ENCODE measurements at regions not wholly inside any gene's neighbourhood (a gene's known extent, or its start where the extent isn't known, plus 50 kb on each side); places are given as distances from the start of the nearest gene placed in this dataset.
"Not testable (repeated sequence)": the region's sequence is repeated elsewhere in the genome, so short reads cannot be mapped to it uniquely, and the experiment has no call there.

GRCh38 chr13:44054525-44054924 lies 174.8 kb downstream of the LACC1 start:
- Histone ChIP-seq H3K9me3 (no peaks in the 10 kb centered on the region), H3K27ac (no peak overlapping the region), H3K27me3 (no peaks in the 10 kb centered on the region), H3K4me3 (no peak overlapping the region), H3K4me1 (peaks cover 0 to 34% (median 2%) of the 10 kb centered on the region in 4 donors), H3K36me3 (no peaks in the 10 kb centered on the region)
- 81 to 90% methylated on average over 1 of the region's 1 CpG for WGBS, 2 donors
- TF ChIP-seq EP300 (IDR thresholded peaks at IDR 0.05) = no peak
- TF ChIP-seq CTCF (IDR thresholded peaks at IDR 0.05) = no peak
- TF ChIP-seq POLR2A (IDR thresholded peaks at IDR 0.05) = no peak
- no peak for DNase-seq (ENCODE audit: low spot score in 2 of 2)

GRCh38 chr13:44055681-44056080 lies 176.0 kb downstream of the LACC1 start:
- not testable (repeated sequence) for H3K27ac ChIP-seq; DNase-seq (ENCODE audit: low spot score in 2 of 2)

GRCh38 chr13:44058067-44058466 lies 178.4 kb downstream of the LACC1 start:
- Histone ChIP-seq H3K27me3 (no peaks in the 10 kb centered on the region), H3K36me3 (no peaks in the 10 kb centered on the region), H3K4me3 (no peak overlapping the region), H3K9me3 (no peaks in the 10 kb centered on the region), H3K27ac (no peak overlapping the region), H3K4me1 (peaks cover 0 to 19% (median 2%) of the 10 kb centered on the region in 4 donors)
- no peak for DNase-seq (ENCODE audit: low spot score in 2 of 2)
- TF ChIP-seq EP300 (IDR thresholded peaks at IDR 0.05) (no peak), POLR2A (IDR thresholded peaks at IDR 0.05) (no peak), CTCF (IDR thresholded peaks at IDR 0.05) (no peak)
- 76 to 82% methylated on average over 4 of the region's 4 CpGs for WGBS, 2 donors

More at GRCh38 chr13:44055681-44056080, 176.0 kb downstream of the LACC1 start:
- H3K4me1 ChIP-seq = peaks cover 0 to 33% (median 2%) of the 10 kb centered on the region in 4 donors
- H3K36me3 ChIP-seq, H3K27me3 ChIP-seq, H3K4me3 ChIP-seq, H3K9me3 ChIP-seq: not testable (repeated sequence)
- WGBS, 2 donors = 48 to 56% methylated on average over 6 of the region's 6 CpGs

GRCh38 chr13:44058624-44059215 lies 179.0 kb downstream of the LACC1 start:
- peaks cover 0 to 12% (median under 1%) of the 10 kb centered on the region in 4 donors for H3K4me1 ChIP-seq
- no peak overlapping the region for H3K4me3 ChIP-seq
- H3K36me3 ChIP-seq = no peaks in the 10 kb centered on the region
- H3K9me3 ChIP-seq = no peaks in the 10 kb centered on the region
- WGBS, 2 donors = 50% methylated on average over 1 of the region's 1 CpG
- DNase-seq (ENCODE audit: low spot score in 2 of 2) = no peak
- H3K27me3 ChIP-seq = no peaks in the 10 kb centered on the region
- no peak for TF ChIP-seq EP300 (IDR thresholded peaks at IDR 0.05)
- TF ChIP-seq CTCF (IDR thresholded peaks at IDR 0.05) = no peak
- no peak for TF ChIP-seq POLR2A (IDR thresholded peaks at IDR 0.05)
- H3K27ac ChIP-seq = no peak overlapping the region

GRCh38 chr13:44061876-44062275 lies 182.2 kb downstream of the LACC1 start:
- Histone ChIP-seq H3K36me3 (no peaks in the 10 kb centered on the region), H3K27ac (no peak overlapping the region), H3K4me1 (peaks cover 0 to 6% (median 0%) of the 10 kb centered on the region in 4 donors), H3K9me3 (no peaks in the 10 kb centered on the region), H3K4me3 (no peak overlapping the region), H3K27me3 (no peaks in the 10 kb centered on the region)
- no peak for DNase-seq (ENCODE audit: low spot score in 2 of 2)
- TF ChIP-seq CTCF (IDR thresholded peaks at IDR 0.05) = no peak
- no peak for TF ChIP-seq EP300 (IDR thresholded peaks at IDR 0.05)
- no peak for TF ChIP-seq POLR2A (IDR thresholded peaks at IDR 0.05)
- 85 to 87% methylated on average over 3 of the region's 3 CpGs for WGBS, 2 donors

- H3K4me3 ChIP-seq = no peak overlapping the region
- H3K36me3 ChIP-seq = no peaks in the 10 kb centered on the region
- 85 to 88% methylated on average over 2 of the region's 2 CpGs for WGBS, 2 donors
- no peak for TF ChIP-seq CTCF (IDR thresholded peaks at IDR 0.05)
- TF ChIP-seq POLR2A (IDR thresholded peaks at IDR 0.05) = no peak
- no peak for TF ChIP-seq EP300 (IDR thresholded peaks at IDR 0.05)
- H3K27ac ChIP-seq = no peak overlapping the region
- no peak for DNase-seq (ENCODE audit: low spot score in 2 of 2)
- no peaks in the 10 kb centered on the region for H3K9me3 ChIP-seq
- H3K4me1 ChIP-seq = peaks cover 0 to 5% (median 0%) of the 10 kb centered on the region in 4 donors
- no peaks in the 10 kb centered on the region for H3K27me3 ChIP-seq
Observed at GRCh38 chr13:44063467-44063866, 183.8 kb downstream of the LACC1 start.

Data from tibial nerve (tissue), 4 donors.